ENCODE measurements at regions not wholly inside any gene's neighbourhood (a gene's known extent, or its start where the extent isn't known, plus 50 kb on each side); places are given as distances from the start of the nearest gene placed in this dataset.

- Histone ChIP-seq H3K9me3 (ENCODE audit: control insufficient read depth, low read length) (no peaks in the 10 kb centered on the region), H3K27ac (ENCODE audit: insufficient read depth, low read length, poor library complexity, severe bottlenecking) (no peak overlapping the region), H3K4me3 (ENCODE audit: insufficient read depth, low read depth, low read length, poor library complexity, severe bottlenecking) (no peak overlapping the region), H3K36me3 (ENCODE audit: control insufficient read depth, insufficient read depth, low read length) (no peaks in the 10 kb centered on the region), H3K4me1 (ENCODE audit: control insufficient read depth, insufficient read depth, low read length, poor library complexity, severe bottlenecking) (no peaks in the 10 kb centered on the region), H3K27me3 (replicated peaks; ENCODE audit: control insufficient read depth, insufficient read depth, low read length, poor library complexity, severe bottlenecking) (no peaks in the 10 kb centered on the region)
- no peak for DNase-seq
Observed at GRCh38 chr14:51529736-51530135, 122.0 kb upstream of the FRMD6 start.

GRCh38 chr14:51533160-51533559, 118.5 kb upstream of the FRMD6 start:
- H3K27ac ChIP-seq (ENCODE audit: insufficient read depth, low read length, poor library complexity, severe bottlenecking) = no peak overlapping the region
- H3K36me3 ChIP-seq (ENCODE audit: control insufficient read depth, insufficient read depth, low read length) = no peaks in the 10 kb centered on the region
- H3K27me3 ChIP-seq (replicated peaks; ENCODE audit: control insufficient read depth, insufficient read depth, low read length, poor library complexity, severe bottlenecking) = no peaks in the 10 kb centered on the region
- H3K4me1 ChIP-seq (ENCODE audit: control insufficient read depth, insufficient read depth, low read length, poor library complexity, severe bottlenecking) = no peaks in the 10 kb centered on the region
- H3K4me3 ChIP-seq (ENCODE audit: insufficient read depth, low read depth, low read length, poor library complexity, severe bottlenecking) = no peak overlapping the region
- H3K9me3 ChIP-seq (ENCODE audit: control insufficient read depth, low read length) = peaks cover 6% of the 10 kb centered on the region
- DNase-seq = no peak

DNA sequence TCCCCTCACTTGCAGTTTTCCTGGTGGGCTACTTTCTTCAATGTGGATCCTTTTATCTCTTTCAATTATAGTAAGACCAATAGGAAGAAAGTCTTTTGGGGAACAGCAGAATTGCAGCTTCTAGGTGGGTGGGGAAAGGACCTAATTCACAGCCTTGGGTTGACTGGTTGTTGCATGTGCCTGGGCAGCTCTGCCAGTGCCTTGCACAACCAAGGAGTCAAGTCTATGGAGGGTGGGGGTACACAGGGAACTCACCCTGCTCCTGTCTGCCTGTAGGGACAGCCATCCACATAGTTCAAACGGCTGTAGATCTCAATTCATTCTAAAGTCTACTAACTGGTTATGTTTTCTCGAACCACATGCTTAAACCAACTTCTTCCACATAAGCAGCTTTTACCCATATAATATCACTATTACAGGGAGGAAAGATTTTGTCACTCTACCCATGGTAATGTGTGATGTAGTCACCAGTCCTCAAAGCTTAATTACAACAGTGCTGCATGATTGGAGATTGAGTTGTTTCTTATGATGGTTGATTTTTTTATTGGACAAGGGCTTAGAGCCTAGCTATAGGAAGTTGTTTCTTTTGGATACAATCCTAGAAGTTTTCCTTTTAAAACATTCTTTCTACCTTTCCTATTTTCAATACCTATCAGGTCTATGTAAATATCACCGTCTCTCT, 117.7 kb upstream of the FRMD6 start:
- no peak overlapping the region for H3K27ac ChIP-seq (ENCODE audit: insufficient read depth, low read length, poor library complexity, severe bottlenecking)
- H3K4me1 ChIP-seq (ENCODE audit: control insufficient read depth, insufficient read depth, low read length, poor library complexity, severe bottlenecking) = no peaks in the 10 kb centered on the region
- H3K4me3 ChIP-seq (ENCODE audit: insufficient read depth, low read depth, low read length, poor library complexity, severe bottlenecking) = no peak overlapping the region
- no peak for DNase-seq
- H3K27me3 ChIP-seq (replicated peaks; ENCODE audit: control insufficient read depth, insufficient read depth, low read length, poor library complexity, severe bottlenecking) = no peaks in the 10 kb centered on the region
- no peaks in the 10 kb centered on the region for H3K36me3 ChIP-seq (ENCODE audit: control insufficient read depth, insufficient read depth, low read length)
- H3K9me3 ChIP-seq (ENCODE audit: control insufficient read depth, low read length) = peaks cover 6% of the 10 kb centered on the region

- no peaks in the 10 kb centered on the region for H3K36me3 ChIP-seq (ENCODE audit: control insufficient read depth, insufficient read depth, low read length)
- H3K4me3 ChIP-seq (ENCODE audit: insufficient read depth, low read depth, low read length, poor library complexity, severe bottlenecking) = no peak overlapping the region
- H3K4me1 ChIP-seq (ENCODE audit: control insufficient read depth, insufficient read depth, low read length, poor library complexity, severe bottlenecking) = no peaks in the 10 kb centered on the region
- peaks cover 6% of the 10 kb centered on the region for H3K9me3 ChIP-seq (ENCODE audit: control insufficient read depth, low read length)
- no peak overlapping the region for H3K27ac ChIP-seq (ENCODE audit: insufficient read depth, low read length, poor library complexity, severe bottlenecking)
- no peak for DNase-seq
- H3K27me3 ChIP-seq (replicated peaks; ENCODE audit: control insufficient read depth, insufficient read depth, low read length, poor library complexity, severe bottlenecking) = no peaks in the 10 kb centered on the region
Observed at GRCh38 chr14:51534610-51535011, 117.1 kb upstream of the FRMD6 start.

DNA sequence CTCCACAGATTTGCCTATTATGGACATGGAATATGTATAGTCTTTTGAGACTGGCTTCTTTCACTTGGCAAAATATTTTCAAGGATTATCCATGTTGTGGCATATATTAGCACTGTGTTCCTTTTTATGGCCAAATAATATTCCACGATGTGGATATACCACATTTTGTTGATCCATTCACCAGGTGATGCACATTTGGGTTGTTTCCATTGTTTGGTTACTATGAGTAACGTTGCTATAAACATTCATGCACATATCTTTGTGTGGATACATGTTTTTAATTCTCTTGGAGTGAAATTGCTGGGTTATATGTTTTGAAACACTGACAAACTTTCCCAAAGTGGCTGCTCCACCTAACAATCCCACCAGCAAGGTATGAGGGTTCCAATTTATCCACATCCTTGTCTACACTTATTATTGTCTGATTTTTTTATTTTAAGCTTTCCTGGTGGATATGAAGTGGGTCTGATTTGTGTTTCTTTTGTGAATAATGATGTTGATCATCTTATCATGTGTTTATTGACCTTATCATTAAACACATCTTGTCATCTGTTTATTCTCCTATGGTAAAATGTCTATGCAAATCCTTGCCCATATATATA, 116.2 kb upstream of the FRMD6 start:
- Histone ChIP-seq H3K27me3 (replicated peaks; ENCODE audit: control insufficient read depth, insufficient read depth, low read length, poor library complexity, severe bottlenecking) (no peaks in the 10 kb centered on the region), H3K4me3 (ENCODE audit: insufficient read depth, low read depth, low read length, poor library complexity, severe bottlenecking) (no peak overlapping the region), H3K27ac (ENCODE audit: insufficient read depth, low read length, poor library complexity, severe bottlenecking) (no peak overlapping the region), H3K36me3 (ENCODE audit: control insufficient read depth, insufficient read depth, low read length) (no peaks in the 10 kb centered on the region), H3K4me1 (ENCODE audit: control insufficient read depth, insufficient read depth, low read length, poor library complexity, severe bottlenecking) (no peaks in the 10 kb centered on the region), H3K9me3 (ENCODE audit: control insufficient read depth, low read length) (peaks cover 6% of the 10 kb centered on the region)
- DNase-seq = no peak

- Histone ChIP-seq H3K27ac (ENCODE audit: insufficient read depth, low read length, poor library complexity, severe bottlenecking) (no peak overlapping the region), H3K4me3 (ENCODE audit: insufficient read depth, low read depth, low read length, poor library complexity, severe bottlenecking) (no peak overlapping the region), H3K4me1 (ENCODE audit: control insufficient read depth, insufficient read depth, low read length, poor library complexity, severe bottlenecking) (no peaks in the 10 kb centered on the region), H3K27me3 (replicated peaks; ENCODE audit: control insufficient read depth, insufficient read depth, low read length, poor library complexity, severe bottlenecking) (no peaks in the 10 kb centered on the region), H3K9me3 (ENCODE audit: control insufficient read depth, low read length) (peaks cover 6% of the 10 kb centered on the region), H3K36me3 (ENCODE audit: control insufficient read depth, insufficient read depth, low read length) (no peaks in the 10 kb centered on the region)
- no peak for DNase-seq
Observed at GRCh38 chr14:51538973-51539372, 112.7 kb upstream of the FRMD6 start.

GRCh38 chr14:51539571-51540037, 112.1 kb upstream of the FRMD6 start:
- Histone ChIP-seq H3K9me3 (ENCODE audit: control insufficient read depth, low read length) (peaks cover 6% of the 10 kb centered on the region), H3K36me3 (ENCODE audit: control insufficient read depth, insufficient read depth, low read length) (no peaks in the 10 kb centered on the region), H3K27ac (ENCODE audit: insufficient read depth, low read length, poor library complexity, severe bottlenecking) (no peak overlapping the region), H3K27me3 (replicated peaks; ENCODE audit: control insufficient read depth, insufficient read depth, low read length, poor library complexity, severe bottlenecking) (no peaks in the 10 kb centered on the region), H3K4me1 (ENCODE audit: control insufficient read depth, insufficient read depth, low read length, poor library complexity, severe bottlenecking) (no peaks in the 10 kb centered on the region), H3K4me3 (ENCODE audit: insufficient read depth, low read depth, low read length, poor library complexity, severe bottlenecking) (no peak overlapping the region)
- DNase-seq = no peak

DNA sequence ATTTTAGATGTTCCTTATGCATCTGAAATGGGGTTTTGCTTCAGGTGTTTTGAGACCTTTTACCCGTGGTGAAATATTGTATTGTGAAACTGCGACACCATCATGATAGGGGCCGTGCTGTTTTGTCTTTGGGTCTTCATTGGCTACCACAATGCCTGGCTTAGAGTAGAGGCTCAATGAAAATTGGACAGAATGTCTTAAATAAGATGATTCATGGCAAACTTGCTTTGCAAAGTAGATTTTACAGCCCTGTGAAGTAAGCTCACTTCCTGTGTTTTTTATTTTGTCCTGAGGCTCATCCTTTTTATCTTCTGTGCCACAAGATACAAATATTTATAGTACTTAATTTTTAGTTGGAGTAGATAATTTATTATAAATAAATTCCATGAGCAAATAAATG, 111.3 kb upstream of the FRMD6 start:
- Histone ChIP-seq H3K27me3 (replicated peaks; ENCODE audit: control insufficient read depth, insufficient read depth, low read length, poor library complexity, severe bottlenecking) (no peaks in the 10 kb centered on the region), H3K36me3 (ENCODE audit: control insufficient read depth, insufficient read depth, low read length) (no peaks in the 10 kb centered on the region), H3K9me3 (ENCODE audit: control insufficient read depth, low read length) (peaks cover 4% of the 10 kb centered on the region), H3K4me1 (ENCODE audit: control insufficient read depth, insufficient read depth, low read length, poor library complexity, severe bottlenecking) (no peaks in the 10 kb centered on the region), H3K27ac (ENCODE audit: insufficient read depth, low read length, poor library complexity, severe bottlenecking) (no peak overlapping the region), H3K4me3 (ENCODE audit: insufficient read depth, low read depth, low read length, poor library complexity, severe bottlenecking) (no peak overlapping the region)
- no peak for DNase-seq

- no peaks in the 10 kb centered on the region for H3K36me3 ChIP-seq (ENCODE audit: control insufficient read depth, insufficient read depth, low read length)
Observed at GRCh38 chr14:51544471-51544870, 107.2 kb upstream of the FRMD6 start.

GRCh38 chr14:51544901-51545300, 106.8 kb upstream of the FRMD6 start:
- Histone ChIP-seq H3K36me3 (ENCODE audit: control insufficient read depth, insufficient read depth, low read length) (no peaks in the 10 kb centered on the region), H3K9me3 (ENCODE audit: control insufficient read depth, low read length) (no peaks in the 10 kb centered on the region), H3K4me1 (ENCODE audit: control insufficient read depth, insufficient read depth, low read length, poor library complexity, severe bottlenecking) (no peaks in the 10 kb centered on the region), H3K4me3 (ENCODE audit: insufficient read depth, low read depth, low read length, poor library complexity, severe bottlenecking) (no peak overlapping the region), H3K27ac (ENCODE audit: insufficient read depth, low read length, poor library complexity, severe bottlenecking) (no peak overlapping the region), H3K27me3 (replicated peaks; ENCODE audit: control insufficient read depth, insufficient read depth, low read length, poor library complexity, severe bottlenecking) (no peaks in the 10 kb centered on the region)
- DNase-seq = no peak

More at GRCh38 chr14:51544471-51544870, 107.2 kb upstream of the FRMD6 start:
- no peaks in the 10 kb centered on the region for H3K27me3 ChIP-seq (replicated peaks; ENCODE audit: control insufficient read depth, insufficient read depth, low read length, poor library complexity, severe bottlenecking)
- H3K4me1 ChIP-seq (ENCODE audit: control insufficient read depth, insufficient read depth, low read length, poor library complexity, severe bottlenecking) = no peaks in the 10 kb centered on the region
- H3K9me3 ChIP-seq (ENCODE audit: control insufficient read depth, low read length) = no peaks in the 10 kb centered on the region
- H3K4me3 ChIP-seq (ENCODE audit: insufficient read depth, low read depth, low read length, poor library complexity, severe bottlenecking) = no peak overlapping the region
- no peak overlapping the region for H3K27ac ChIP-seq (ENCODE audit: insufficient read depth, low read length, poor library complexity, severe bottlenecking)
- DNase-seq = no peak

All from effector memory CD4-positive, alpha-beta T cell (primary cell).